ENCODE measurements at regions not wholly inside any gene's neighbourhood (a gene's known extent, or its start where the extent isn't known, plus 50 kb on each side); places are given as distances from the start of the nearest gene placed in this dataset.

- TF ChIP-seq YY1 (IDR thresholded peaks at IDR 0.05; ENCODE audit: insufficient read depth, insufficient read length), result no peak
- TF ChIP-seq ZNF274 (IDR thresholded peaks at IDR 0.05; ENCODE audit: low read depth, low read length), result no peak
These were observed 193.9 kb downstream of the PLOD2 start for GRCh38 chr3:145967043-145967442.

Data from NT2/D1 (cell line).